Fibroblast of mammary gland (primary cell): ENCODE measurements at regions not wholly inside any gene's neighbourhood (a gene's known extent, or its start where the extent isn't known, plus 50 kb on each side); places are given as distances from the start of the nearest gene placed in this dataset.
"Not testable (repeated sequence)": the region's sequence is repeated elsewhere in the genome, so short reads cannot be mapped to it uniquely, and the experiment has no call there.

Source experiments
- DNase-seq: peaks from one replicate; pipeline ENCODE4 v3.0.0-alpha.2; 2010; ENCODE audit warnings: low read depth
- H3K4me3 ChIP-seq: 2 replicates; pipeline ENCODE4 v1.5.1; 2011; ENCODE audit warnings: low read depth, mild to moderate bottlenecking, low read length, moderate library complexity; ENCODE audit not compliant: control insufficient read depth
- TF ChIP-seq, protein P1 (sequence below): conservative IDR thresholded peaks from 2 replicates; pipeline ENCODE4 v1.5.1; 2011; ENCODE audit warnings: low read depth, low read length, inconsistent platforms; ENCODE audit not compliant: control insufficient read depth, insufficient read depth

GRCh38 chr6:2611092-2611491 is 139.6 kb downstream of the MYLK4 start:
- no peak overlapping the region for H3K4me3 ChIP-seq
- DNase-seq: no peak
- TF ChIP-seq, protein P1, sequence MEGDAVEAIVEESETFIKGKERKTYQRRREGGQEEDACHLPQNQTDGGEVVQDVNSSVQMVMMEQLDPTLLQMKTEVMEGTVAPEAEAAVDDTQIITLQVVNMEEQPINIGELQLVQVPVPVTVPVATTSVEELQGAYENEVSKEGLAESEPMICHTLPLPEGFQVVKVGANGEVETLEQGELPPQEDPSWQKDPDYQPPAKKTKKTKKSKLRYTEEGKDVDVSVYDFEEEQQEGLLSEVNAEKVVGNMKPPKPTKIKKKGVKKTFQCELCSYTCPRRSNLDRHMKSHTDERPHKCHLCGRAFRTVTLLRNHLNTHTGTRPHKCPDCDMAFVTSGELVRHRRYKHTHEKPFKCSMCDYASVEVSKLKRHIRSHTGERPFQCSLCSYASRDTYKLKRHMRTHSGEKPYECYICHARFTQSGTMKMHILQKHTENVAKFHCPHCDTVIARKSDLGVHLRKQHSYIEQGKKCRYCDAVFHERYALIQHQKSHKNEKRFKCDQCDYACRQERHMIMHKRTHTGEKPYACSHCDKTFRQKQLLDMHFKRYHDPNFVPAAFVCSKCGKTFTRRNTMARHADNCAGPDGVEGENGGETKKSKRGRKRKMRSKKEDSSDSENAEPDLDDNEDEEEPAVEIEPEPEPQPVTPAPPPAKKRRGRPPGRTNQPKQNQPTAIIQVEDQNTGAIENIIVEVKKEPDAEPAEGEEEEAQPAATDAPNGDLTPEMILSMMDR: no peak

DNA sequence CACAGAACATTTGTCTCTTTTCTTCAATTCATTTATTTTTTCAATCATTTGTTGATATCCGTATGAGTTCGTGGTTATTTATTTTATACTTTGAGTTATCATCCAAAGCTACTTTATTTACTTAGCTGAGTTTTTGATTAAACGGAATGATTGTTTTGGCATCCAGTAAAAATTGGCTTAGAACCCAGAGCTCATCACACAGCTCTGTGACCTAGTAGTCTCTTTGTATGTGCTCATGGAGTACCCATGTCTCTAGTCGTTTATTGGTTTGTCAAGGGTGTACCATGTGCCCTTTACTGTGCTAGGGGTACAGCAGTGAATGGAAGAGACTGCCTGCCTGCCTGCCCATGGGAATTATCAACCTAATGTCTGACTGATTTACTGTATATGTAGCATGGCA is 142.2 kb downstream of the MYLK4 start:
- DNase-seq: no peak
- no peak overlapping the region for H3K4me3 ChIP-seq
- TF ChIP-seq, protein P1: no peak

GRCh38 chr6:2600363-2600762 is 150.4 kb downstream of the MYLK4 start:
- TF ChIP-seq, protein P1: no peak
- no peak overlapping the region for H3K4me3 ChIP-seq
- DNase-seq: no peak

- H3K4me3 ChIP-seq: no peak overlapping the region
- DNase-seq: no peak
- TF ChIP-seq, protein P1: no peak
These were observed 150.9 kb downstream of the MYLK4 start for GRCh38 chr6:2599817-2600216.

- DNase-seq: no peak
- no peak overlapping the region for H3K4me3 ChIP-seq
- TF ChIP-seq, protein P1: no peak
These were observed 151.9 kb downstream of the MYLK4 start for GRCh38 chr6:2598867-2599266.

DNA sequence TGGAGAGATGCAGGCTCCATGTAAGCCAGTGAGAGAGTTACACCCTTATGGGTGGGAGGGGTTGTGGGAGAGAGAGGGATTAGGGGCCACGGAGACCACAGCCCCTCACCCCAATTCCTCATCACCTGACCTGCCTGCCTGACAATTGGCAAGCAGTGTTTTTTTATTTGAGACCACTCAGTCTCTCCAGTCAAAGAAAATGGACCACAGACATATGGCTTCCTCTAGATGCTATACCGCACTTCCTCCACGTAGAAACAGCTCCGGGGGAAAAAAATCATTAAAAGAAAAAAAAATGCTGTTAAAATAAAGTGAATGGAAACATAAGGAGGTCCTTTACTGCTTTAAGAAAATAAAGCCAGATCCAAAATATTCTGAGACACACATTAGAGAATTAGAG is 152.7 kb downstream of the MYLK4 start:
- no peak for DNase-seq
- no peak overlapping the region for H3K4me3 ChIP-seq
- TF ChIP-seq, protein P1: no peak

DNA sequence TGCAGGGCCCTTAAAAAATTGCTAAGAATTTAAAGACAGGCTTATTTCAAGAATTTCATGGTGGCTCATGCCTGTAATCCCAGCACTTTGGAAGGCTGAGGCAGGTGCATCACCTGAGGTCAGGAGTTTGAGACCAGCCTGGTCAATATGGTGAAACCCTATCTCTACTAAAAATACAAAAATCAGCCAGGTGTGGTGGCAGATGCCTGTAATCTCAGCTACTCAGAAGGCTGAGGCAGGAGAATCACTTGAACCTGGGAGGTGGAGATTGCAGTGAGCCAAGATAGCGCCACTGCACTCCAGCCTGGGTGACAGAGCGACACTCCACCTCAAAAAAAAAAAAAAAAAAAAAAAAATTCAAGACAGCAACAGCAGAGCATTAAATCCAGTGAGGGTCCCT is 153.3 kb downstream of the MYLK4 start:
- DNase-seq, H3K4me3 ChIP-seq: not testable (repeated sequence)
